Stimulated activated CD8-positive, alpha-beta memory T cell treated with anti-CD3 and anti-CD28 coated beads, Interleukin-4, amount 100 ng/mL, for 48 hours (primary cell): ENCODE measurements at regions not wholly inside any gene's neighbourhood (a gene's known extent, or its start where the extent isn't known, plus 50 kb on each side); places are given as distances from the start of the nearest gene placed in this dataset.
"Not testable (repeated sequence)": the region's sequence is repeated elsewhere in the genome, so short reads cannot be mapped to it uniquely, and the experiment has no call there.

Experiments
- DNase-seq: peaks from one replicate; pipeline ENCODE4 v3.0.0-alpha.2; 2020

DNA sequence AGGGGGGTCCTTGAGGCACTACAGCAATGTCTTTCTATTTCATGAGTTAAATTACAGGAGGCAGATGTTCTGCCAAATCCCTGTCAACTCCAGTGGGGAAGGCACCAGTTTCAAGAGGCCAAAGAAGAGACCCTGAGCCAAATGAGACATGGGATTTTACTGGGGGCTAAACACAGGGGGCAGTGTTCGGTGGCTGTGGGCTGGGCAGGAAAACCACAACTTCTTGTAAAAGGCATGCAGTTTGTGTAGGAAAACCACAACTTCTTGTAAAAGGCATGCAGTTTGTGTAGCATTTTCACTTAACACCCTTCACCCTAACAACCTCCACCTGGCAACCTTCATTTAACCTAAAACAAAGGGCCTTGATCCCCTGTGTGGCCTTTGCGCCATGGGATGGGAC, 61.0 kb downstream of the POLR2M start:
- DNase-seq = no peak

- no peak for DNase-seq
Measured at GRCh38 chr15:57769266-57769665, 62.8 kb downstream of the POLR2M start.

GRCh38 chr15:57770495-57770894, 64.0 kb downstream of the POLR2M start:
- DNase-seq = no peak

DNA sequence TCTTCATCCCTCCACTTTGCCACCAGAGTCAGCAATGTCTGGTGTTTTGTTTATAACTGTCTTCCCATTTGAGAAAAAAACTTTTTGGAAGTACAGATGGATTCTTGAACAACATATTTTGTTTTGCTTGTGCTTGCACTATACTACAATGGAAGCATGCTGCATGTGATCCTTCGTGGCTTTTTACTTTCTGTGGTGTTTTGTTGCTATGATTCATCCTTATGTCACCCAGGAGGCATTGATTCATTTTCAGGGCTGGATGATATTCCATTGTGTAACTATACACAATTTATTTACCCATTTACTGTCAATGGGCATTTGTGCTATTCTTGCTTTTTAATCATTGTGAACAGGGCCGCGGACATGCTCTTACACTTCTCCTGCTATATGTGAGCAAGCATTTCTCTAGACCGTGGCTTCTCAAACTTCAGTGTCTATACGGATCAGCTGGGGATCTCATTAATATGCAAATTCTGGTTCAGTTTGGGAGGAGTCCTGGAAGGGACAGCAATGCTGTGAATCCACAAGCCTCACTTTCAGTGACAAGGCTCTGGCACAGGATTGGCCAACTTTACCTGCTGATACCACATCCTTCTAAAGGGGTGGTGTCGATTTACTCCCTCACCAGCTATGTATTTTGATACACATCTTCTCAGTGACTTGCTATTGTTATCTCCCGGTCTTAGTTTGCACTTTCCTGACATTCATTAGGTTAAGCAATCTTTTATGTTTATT, 65.9 kb downstream of the POLR2M start:
- no peak for DNase-seq

- no peak for DNase-seq
Measured at GRCh38 chr15:57773051-57773450, 66.5 kb downstream of the POLR2M start.

DNA sequence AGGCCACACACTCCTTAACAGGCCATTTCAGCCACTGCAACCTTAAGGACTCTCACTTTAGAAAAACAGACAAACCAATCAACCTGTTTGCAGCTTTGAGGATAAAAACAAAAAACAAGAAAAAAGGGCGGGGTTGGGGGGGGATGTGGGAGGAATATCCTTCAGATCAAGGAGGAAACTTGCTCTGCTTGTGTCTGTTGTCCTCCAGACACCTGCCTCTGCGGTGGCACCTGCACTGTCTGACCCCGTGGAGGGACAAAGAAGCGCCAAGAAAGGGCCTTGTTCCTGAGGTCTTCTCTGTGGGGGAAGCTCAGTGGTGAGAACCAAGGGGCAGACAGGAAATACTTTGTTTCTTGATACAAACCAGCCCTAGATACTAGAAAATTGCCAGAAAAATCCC, 70.5 kb downstream of the POLR2M start:
- no peak for DNase-seq

DNA sequence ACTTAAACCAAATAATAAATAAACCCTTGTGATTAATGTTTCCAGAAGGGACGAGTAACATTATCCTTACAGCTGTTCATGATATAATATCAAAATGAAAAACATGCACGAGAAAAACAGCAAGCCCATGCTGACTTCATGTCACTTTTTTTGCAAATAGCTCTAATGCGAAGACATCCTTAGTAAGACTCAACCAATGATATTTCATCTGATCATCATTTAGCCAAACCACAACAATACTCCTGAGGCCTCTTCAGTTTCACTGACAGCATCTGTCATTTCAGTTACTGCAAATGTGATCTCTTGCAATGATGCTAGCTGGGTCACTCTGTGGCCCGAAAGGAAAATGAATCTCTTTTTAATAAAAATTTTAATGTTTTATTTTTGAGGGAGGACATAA, 74.0 kb downstream of the POLR2M start:
- no peak for DNase-seq

- DNase-seq = no peak
Measured at GRCh38 chr15:57782731-57783130, 76.2 kb downstream of the POLR2M start.

GRCh38 chr15:57784081-57784511, 77.6 kb downstream of the POLR2M start:
- no peak for DNase-seq

- no peak for DNase-seq
Measured at GRCh38 chr15:57785039-57785438, 78.5 kb downstream of the POLR2M start.

GRCh38 chr15:57785959-57786358, 79.4 kb downstream of the POLR2M start:
- DNase-seq = no peak

DNA sequence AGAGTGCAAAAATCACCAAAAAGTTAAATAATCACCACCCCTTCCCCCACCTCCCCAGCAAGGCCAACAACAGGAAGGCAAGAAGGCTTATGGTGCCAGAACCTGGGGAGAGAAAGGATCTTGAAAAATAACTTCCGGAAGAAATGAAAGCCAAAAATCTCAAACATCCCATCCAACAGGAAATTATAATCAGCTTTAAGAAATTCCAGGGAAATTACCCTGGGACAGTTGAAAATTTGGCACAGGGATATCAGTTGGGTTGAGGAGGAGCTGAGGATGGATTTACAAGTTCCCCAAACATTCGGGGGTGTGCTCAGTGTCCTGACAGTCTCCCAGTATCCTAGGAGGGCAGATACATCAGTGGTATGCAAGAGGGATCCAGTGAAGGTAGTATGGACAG, 82.7 kb downstream of the POLR2M start:
- no peak for DNase-seq

DNA sequence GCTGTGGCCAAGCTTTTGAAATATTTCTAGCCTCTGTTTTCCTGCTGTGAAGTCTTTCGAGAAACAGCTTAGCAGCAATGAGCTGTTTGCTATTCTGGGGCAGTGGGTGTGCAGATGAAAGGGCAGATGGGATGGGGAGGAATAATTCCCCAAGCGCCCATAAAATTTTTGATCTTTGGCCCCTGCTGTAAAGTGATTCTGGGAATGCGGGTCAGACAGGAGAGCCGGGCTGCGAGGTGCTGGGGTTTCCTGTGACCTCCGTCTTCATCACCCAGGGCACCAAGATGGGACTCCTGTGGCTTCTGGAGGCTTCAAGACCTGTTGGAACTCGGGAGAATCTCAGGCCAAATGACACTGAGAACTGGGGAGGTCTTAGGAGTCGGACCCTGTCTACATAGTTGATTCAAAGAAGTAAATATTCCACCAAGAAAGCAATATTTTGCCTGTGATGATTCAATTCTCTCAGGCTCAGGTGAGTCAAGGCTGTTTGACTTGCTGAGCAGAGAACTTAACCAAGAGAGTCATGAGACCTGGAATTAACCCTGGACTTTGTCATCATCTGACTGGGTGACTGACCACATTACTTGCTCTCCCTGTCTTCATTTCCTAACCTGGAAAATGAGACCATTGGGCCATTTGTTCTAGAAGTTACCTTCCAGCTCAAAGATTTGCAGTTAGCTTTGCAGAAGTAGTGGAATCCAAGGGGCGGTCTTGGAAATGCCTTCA, 86.4 kb downstream of the POLR2M start:
- no peak for DNase-seq

- no peak for DNase-seq
Measured at GRCh38 chr15:57795261-57795660, 88.7 kb downstream of the POLR2M start.

GRCh38 chr15:57796146-57796545, 89.6 kb downstream of the POLR2M start:
- DNase-seq = no peak

- no peak for DNase-seq
Measured at GRCh38 chr15:57797110-57797509, 90.6 kb downstream of the POLR2M start.

- no peak for DNase-seq
Measured at GRCh38 chr15:57797568-57798267, 91.2 kb downstream of the POLR2M start.

DNA sequence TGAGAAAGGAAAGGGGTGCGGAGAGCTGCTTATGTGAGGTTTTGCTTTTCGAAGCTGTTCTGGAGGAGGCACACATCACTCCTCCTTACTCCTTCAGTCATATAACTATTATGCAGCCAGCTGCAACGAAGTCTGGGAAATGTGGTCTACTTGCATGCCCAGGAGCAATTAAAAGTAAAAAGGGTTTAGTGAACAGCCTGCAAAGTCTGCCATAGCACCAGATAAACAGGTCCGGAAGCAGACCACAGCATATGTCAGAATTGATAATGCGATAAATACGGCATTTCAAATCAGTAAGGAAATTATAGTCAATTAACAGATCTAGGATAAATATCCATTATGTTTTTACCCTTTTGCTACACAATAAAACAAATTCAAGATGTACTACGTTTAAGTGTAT, 99.5 kb downstream of the POLR2M start:
- no peak for DNase-seq

DNA sequence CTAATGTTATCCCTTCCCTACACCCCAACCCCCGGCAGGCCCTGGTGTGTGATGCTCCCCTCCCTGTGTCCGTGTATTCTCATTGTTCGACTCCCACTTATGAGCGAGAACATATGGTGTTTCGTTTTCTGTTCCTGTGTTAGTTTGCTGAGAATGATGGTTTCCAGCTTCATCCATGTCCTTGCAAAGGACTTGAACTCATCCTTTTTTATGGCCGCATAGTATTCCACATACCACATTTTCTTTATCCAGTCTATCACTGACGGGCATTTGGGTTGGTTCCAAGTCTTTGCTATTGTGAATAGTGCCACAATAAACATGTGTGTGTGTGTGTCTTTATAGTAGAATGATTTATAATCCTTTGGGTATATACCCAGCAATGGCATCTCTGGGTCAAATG, 102.8 kb downstream of the POLR2M start:
- not testable (repeated sequence) for DNase-seq

GRCh38 chr15:57816599-57816998, 110.1 kb downstream of the POLR2M start:
- DNase-seq = no peak

GRCh38 chr15:57819646-57820045, 113.1 kb downstream of the POLR2M start:
- DNase-seq = no peak

GRCh38 chr15:57820119-57820518, 113.6 kb downstream of the POLR2M start:
- no peak for DNase-seq

- DNase-seq = no peak
Measured at GRCh38 chr15:57821826-57822225, 115.3 kb downstream of the POLR2M start.

DNA sequence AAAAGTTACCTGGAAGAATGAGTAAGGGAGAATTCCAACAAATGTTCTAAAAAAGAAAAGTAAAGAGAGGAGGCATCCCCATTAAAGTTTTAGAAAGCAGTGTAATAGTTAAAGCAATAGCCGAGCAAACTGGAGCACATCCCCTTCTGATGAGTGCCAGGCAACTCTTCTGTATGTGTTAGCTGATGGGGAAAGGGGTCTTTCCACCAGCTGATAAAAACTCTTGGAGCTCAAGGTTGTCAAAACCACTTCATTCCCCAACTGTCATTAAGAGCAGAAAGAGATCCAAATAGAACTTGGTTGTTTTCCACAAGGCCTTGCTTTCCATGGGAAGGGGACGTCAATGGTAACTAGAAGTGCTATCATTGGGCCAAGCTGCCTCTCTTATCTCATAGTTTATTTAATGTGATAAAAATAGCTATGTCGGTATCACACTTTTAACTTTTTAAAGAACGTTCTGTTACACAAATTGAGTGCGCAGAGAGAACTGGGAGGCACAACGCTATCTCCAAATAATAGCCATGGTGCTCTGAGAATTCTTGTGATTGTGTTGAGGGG, 116.9 kb downstream of the POLR2M start:
- no peak for DNase-seq
